OCI-LY7 (cell line): ENCODE measurements at regions not wholly inside any gene's neighbourhood (a gene's known extent, or its start where the extent isn't known, plus 50 kb on each side); places are given as distances from the start of the nearest gene placed in this dataset.

Experiments
- CTCF ChIP-seq: fragments of 200-600 bp; sonication (generic); conservative IDR thresholded peaks from 2 replicates; pipeline ENCODE4 v1.5.1; 2014; ENCODE audit warnings: mild to moderate bottlenecking, antibody characterized with exemption, low read length, moderate library complexity, mixed read lengths
- EZH2phosphoT487 ChIP-seq: fragments of 200-600 bp; sonication (generic); IDR thresholded peaks from 2 replicates; pipeline ENCODE4 v1.6.1; 2018; ENCODE audit warnings: low read depth, borderline replicate concordance, mild to moderate bottlenecking, mixed run types, antibody characterized with exemption, low read length, moderate library complexity, mixed read lengths

- TF ChIP-seq CTCF = no peak
- TF ChIP-seq EZH2phosphoT487 = no peak
Observed at GRCh38 chr15:26358708-26359107, 414.2 kb downstream of the GABRB3 start.
